ENCODE measurements at regions not wholly inside any gene's neighbourhood (a gene's known extent, or its start where the extent isn't known, plus 50 kb on each side); places are given as distances from the start of the nearest gene placed in this dataset.

DNA sequence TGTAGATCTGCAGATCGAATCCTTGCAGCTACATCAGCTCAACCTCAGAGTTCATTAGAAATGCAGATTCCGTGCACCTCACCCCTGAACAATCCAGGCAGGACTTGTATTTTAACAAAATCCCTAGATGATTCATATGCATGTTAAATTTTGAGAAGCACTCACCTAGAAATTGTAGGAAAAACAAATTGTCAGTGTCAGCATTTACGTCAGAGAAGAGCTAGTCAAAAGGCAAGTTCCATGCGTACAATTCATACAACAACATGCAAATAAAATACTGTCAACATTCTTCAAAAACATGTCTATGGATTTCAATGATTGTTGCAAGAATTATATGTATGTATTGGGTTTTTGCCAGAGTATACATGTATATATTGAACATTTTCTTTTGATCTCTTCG lies 504.5 kb downstream of the NLGN4X start:
- TF ChIP-seq, protein P1, sequence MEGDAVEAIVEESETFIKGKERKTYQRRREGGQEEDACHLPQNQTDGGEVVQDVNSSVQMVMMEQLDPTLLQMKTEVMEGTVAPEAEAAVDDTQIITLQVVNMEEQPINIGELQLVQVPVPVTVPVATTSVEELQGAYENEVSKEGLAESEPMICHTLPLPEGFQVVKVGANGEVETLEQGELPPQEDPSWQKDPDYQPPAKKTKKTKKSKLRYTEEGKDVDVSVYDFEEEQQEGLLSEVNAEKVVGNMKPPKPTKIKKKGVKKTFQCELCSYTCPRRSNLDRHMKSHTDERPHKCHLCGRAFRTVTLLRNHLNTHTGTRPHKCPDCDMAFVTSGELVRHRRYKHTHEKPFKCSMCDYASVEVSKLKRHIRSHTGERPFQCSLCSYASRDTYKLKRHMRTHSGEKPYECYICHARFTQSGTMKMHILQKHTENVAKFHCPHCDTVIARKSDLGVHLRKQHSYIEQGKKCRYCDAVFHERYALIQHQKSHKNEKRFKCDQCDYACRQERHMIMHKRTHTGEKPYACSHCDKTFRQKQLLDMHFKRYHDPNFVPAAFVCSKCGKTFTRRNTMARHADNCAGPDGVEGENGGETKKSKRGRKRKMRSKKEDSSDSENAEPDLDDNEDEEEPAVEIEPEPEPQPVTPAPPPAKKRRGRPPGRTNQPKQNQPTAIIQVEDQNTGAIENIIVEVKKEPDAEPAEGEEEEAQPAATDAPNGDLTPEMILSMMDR (IDR thresholded peaks at IDR 0.05), result no peak
- no peak for TF ChIP-seq POLR2A (IDR thresholded peaks at IDR 0.05)
